ENCODE measurements at regions not wholly inside any gene's neighbourhood (a gene's known extent, or its start where the extent isn't known, plus 50 kb on each side); places are given as distances from the start of the nearest gene placed in this dataset.

- DNase-seq (ENCODE audit: low read depth): no peak
- no peak overlapping the region for H3K4me3 ChIP-seq (ENCODE audit: control insufficient read depth, low read depth, low read length)
- TF ChIP-seq CTCF (IDR thresholded peaks at IDR 0.05; ENCODE audit: control insufficient read depth, insufficient read depth, low read depth, low read length, missing control alignments): no peak
Observed at GRCh38 chr4:176406297-176406696, 86.5 kb downstream of the SPCS3 start.

GRCh38 chr4:176406736-176407135 is 87.0 kb downstream of the SPCS3 start:
- no peak for DNase-seq (ENCODE audit: low read depth)
- H3K4me3 ChIP-seq (ENCODE audit: control insufficient read depth, low read depth, low read length): no peak overlapping the region
- TF ChIP-seq CTCF (IDR thresholded peaks at IDR 0.05; ENCODE audit: control insufficient read depth, insufficient read depth, low read depth, low read length, missing control alignments): no peak

GRCh38 chr4:176409627-176410026 is 89.9 kb downstream of the SPCS3 start:
- TF ChIP-seq CTCF (IDR thresholded peaks at IDR 0.05; ENCODE audit: control insufficient read depth, insufficient read depth, low read depth, low read length, missing control alignments): no peak
- H3K4me3 ChIP-seq (ENCODE audit: control insufficient read depth, low read depth, low read length): no peak overlapping the region
- no peak for DNase-seq (ENCODE audit: low read depth)

- TF ChIP-seq CTCF (IDR thresholded peaks at IDR 0.05; ENCODE audit: control insufficient read depth, insufficient read depth, low read depth, low read length, missing control alignments): no peak
- H3K4me3 ChIP-seq (ENCODE audit: control insufficient read depth, low read depth, low read length): no peak overlapping the region
- DNase-seq (ENCODE audit: low read depth): no peak
Observed at GRCh38 chr4:176413171-176413570, 93.4 kb downstream of the SPCS3 start.

GRCh38 chr4:176422001-176422400 is 102.2 kb downstream of the SPCS3 start:
- no peak for TF ChIP-seq CTCF (IDR thresholded peaks at IDR 0.05; ENCODE audit: control insufficient read depth, insufficient read depth, low read depth, low read length, missing control alignments)
- DNase-seq (ENCODE audit: low read depth): no peak
- no peak overlapping the region for H3K4me3 ChIP-seq (ENCODE audit: control insufficient read depth, low read depth, low read length)

GRCh38 chr4:176422511-176422910 is 102.7 kb downstream of the SPCS3 start:
- DNase-seq (ENCODE audit: low read depth): no peak
- no peak overlapping the region for H3K4me3 ChIP-seq (ENCODE audit: control insufficient read depth, low read depth, low read length)
- TF ChIP-seq CTCF (IDR thresholded peaks at IDR 0.05; ENCODE audit: control insufficient read depth, insufficient read depth, low read depth, low read length, missing control alignments): no peak

GRCh38 chr4:176425035-176425434 is 105.3 kb downstream of the SPCS3 start:
- H3K4me3 ChIP-seq (ENCODE audit: control insufficient read depth, low read depth, low read length): no peak overlapping the region
- TF ChIP-seq CTCF (IDR thresholded peaks at IDR 0.05; ENCODE audit: control insufficient read depth, insufficient read depth, low read depth, low read length, missing control alignments): no peak
- DNase-seq (ENCODE audit: low read depth): no peak
